AG04450 (cell line): ENCODE measurements at regions not wholly inside any gene's neighbourhood (a gene's known extent, or its start where the extent isn't known, plus 50 kb on each side); places are given as distances from the start of the nearest gene placed in this dataset.

ENCODE experiments used
- CTCF ChIA-PET: fragments of 300-600, 350-600 bp; formaldehyde crosslinking; extraction: SDS; loops from one replicate; lab custom pipeline; 2022; ENCODE audit warnings: antibody characterized with exemption, inconsistent platforms; lab: Charles Lee
- POLR2A ChIA-PET: fragments of 350-600 bp; formaldehyde crosslinking; extraction: SDS; loops from one replicate; lab custom pipeline; 2021; ENCODE audit warnings: antibody characterized with exemption, inconsistent platforms; lab: Yijun Ruan, JAX
- DNase-seq: peaks from one replicate; pipeline ENCODE4 v3.0.0-alpha.2; 2011; ENCODE audit warnings: low read depth, low spot score
- H3K27ac ChIP-seq: one replicate; pipeline ENCODE4 v1.5.1; 2012; ENCODE audit warnings: low read depth, low read length, control low read depth
- H3K27me3 ChIP-seq: one replicate; pipeline ENCODE4 v1.6.0; 2012; ENCODE audit warnings: low read length; ENCODE audit not compliant: control insufficient read depth, insufficient read depth
- H3K4me3 ChIP-seq: 2 replicates; pipeline ENCODE4 v1.5.1; 2011; ENCODE audit warnings: mild to moderate bottlenecking, low read depth, low read length, control low read depth
- H3K9me3 ChIP-seq: 2 replicates; pipeline ENCODE4 v1.5.1; 2012; ENCODE audit warnings: low read length; ENCODE audit not compliant: control insufficient read depth, insufficient read depth
- CTCF ChIP-seq: IDR thresholded peaks from 2 replicates; pipeline ENCODE4 v1.5.1; 2011; ENCODE audit warnings: low read depth, low read length, control low read depth, inconsistent platforms

DNA sequence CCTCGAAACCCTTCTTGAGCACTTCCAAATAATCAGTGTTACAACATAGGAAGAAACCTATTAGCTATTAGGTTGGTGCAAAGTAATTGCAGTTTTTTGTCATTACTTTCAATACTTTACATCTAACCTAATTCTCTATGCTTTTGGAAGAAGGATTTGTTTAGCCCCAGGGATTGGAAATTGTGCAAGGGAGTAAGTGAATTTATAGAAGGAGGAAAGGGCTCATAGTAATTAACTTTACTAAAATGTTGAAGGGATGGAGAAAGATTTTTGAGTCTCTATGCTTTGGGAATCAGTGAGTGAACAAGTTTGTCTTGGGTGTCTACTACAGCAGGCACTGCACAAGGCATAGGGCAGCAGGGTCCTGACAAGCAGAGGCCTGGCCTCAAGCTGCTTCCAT is 261.1 kb downstream of the EN1 start:
- ChIA-PET POLR2A (no interaction called here), CTCF (no interaction called here)
- Histone ChIP-seq H3K27me3 (no peaks in the 10 kb centered on the region), H3K4me3 (no peak overlapping the region), H3K9me3 (no peaks in the 10 kb centered on the region), H3K27ac (no peak overlapping the region)
- no peak for DNase-seq
- no peak for TF ChIP-seq CTCF

DNA sequence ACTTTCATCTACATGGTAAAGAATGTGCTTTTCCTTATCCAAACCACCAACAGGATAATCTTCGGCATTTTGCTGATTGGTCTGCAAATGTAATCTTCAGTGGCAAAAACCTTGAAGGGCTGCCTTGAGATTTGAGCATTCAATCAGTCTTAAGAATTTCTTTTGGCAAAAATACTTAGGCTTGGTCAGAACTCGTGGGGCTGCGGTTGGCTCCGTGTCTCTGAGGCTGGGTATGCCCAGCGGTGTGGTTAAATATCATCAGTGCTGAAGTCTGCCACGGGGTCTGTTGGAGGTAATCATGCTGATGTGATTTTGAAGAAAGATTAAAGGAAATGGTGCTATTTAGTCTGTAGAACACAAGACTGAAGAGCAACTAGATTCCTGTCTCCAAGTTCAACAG is 262.6 kb downstream of the EN1 start:
- H3K27ac ChIP-seq = no peak overlapping the region
- H3K27me3 ChIP-seq = no peaks in the 10 kb centered on the region
- ChIA-PET POLR2A (no interaction called here), CTCF (no interaction called here)
- DNase-seq = no peak
- no peaks in the 10 kb centered on the region for H3K9me3 ChIP-seq
- TF ChIP-seq CTCF = no peak
- H3K4me3 ChIP-seq = no peak overlapping the region

GRCh38 chr2:118584062-118584749 is 263.2 kb downstream of the EN1 start:
- Histone ChIP-seq H3K9me3 (no peaks in the 10 kb centered on the region), H3K27ac (no peak overlapping the region), H3K4me3 (no peak overlapping the region), H3K27me3 (no peaks in the 10 kb centered on the region)
- POLR2A ChIA-PET = no interaction called here
- CTCF ChIA-PET = no interaction called here
- no peak for TF ChIP-seq CTCF
- DNase-seq = no peak

GRCh38 chr2:118582058-118582457 is 265.4 kb downstream of the EN1 start:
- POLR2A ChIA-PET = no interaction called here

DNA sequence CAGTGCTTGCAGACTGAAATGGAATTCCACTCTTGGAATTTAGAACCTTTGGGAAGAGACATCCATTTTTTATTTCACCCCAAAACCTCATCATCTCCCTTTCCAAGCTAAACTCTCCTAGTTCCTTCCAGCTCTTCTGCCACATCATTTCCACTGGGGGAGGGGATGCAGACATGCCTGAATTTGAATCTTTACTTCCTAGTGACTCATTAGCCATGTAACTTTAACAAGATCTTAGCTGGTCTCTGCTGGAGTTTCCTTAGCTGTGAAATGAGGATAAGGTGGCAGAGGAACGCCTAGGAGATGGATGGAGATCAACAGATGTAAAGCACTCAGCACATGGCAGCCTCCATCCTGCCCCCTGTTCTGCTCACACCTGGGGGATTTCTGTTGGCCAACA is 266.8 kb downstream of the EN1 start:
- POLR2A ChIA-PET = no interaction called here
- no peak overlapping the region for H3K27ac ChIP-seq
- H3K9me3 ChIP-seq = no peaks in the 10 kb centered on the region
- no peak for DNase-seq
- CTCF ChIA-PET = interaction anchor here (1.2 kb wide), 1 partner anchor 359 kb away, joined by 3 read pairs; no protein-coding TSS in a partner anchor
- H3K27me3 ChIP-seq = no peaks in the 10 kb centered on the region
- no peak for TF ChIP-seq CTCF
- no peak overlapping the region for H3K4me3 ChIP-seq

More at GRCh38 chr2:118582058-118582457, 265.4 kb downstream of the EN1 start:
- Histone ChIP-seq H3K27ac (no peak overlapping the region), H3K9me3 (no peaks in the 10 kb centered on the region), H3K4me3 (no peak overlapping the region), H3K27me3 (no peaks in the 10 kb centered on the region)
- DNase-seq = no peak
- TF ChIP-seq CTCF = no peak
- CTCF ChIA-PET = no interaction called here
